NB4 (cell line): ENCODE measurements at regions not wholly inside any gene's neighbourhood (a gene's known extent, or its start where the extent isn't known, plus 50 kb on each side); places are given as distances from the start of the nearest gene placed in this dataset.

Experiments used
- CTCF ChIP-seq: IDR thresholded peaks from one replicate; pipeline ENCODE4 v1.5.1; 2012; ENCODE audit warnings: low read depth, low read length
- MYC ChIP-seq: IDR thresholded peaks from 2 replicates; pipeline ENCODE4 v1.6.1; 2011; ENCODE audit warnings: low read depth, low read length
- POLR2A ChIP-seq: IDR thresholded peaks from 2 replicates; pipeline ENCODE4 v1.6.1; 2011; ENCODE audit warnings: mild to moderate bottlenecking; ENCODE audit not compliant: insufficient read length; ENCODE audit errors: extremely low read depth

- TF ChIP-seq CTCF (no peak), MYC (no peak), POLR2A (no peak)
Measured at GRCh38 chr9:4922101-4922500, 63.0 kb upstream of the JAK2 start.
